DMS 273 (cell line): ENCODE measurements at regions not wholly inside any gene's neighbourhood (a gene's known extent, or its start where the extent isn't known, plus 50 kb on each side); places are given as distances from the start of the nearest gene placed in this dataset.
A peak's percentile ranks its signal among the peaks of the same experiment; 100 is the strongest.

ENCODE experiments used
- DNase-seq: peaks from one replicate; lab custom pipeline; 2025; ENCODE audit not compliant: unreplicated experiment; lab: John Stamatoyannopoulos, UW

DNA sequence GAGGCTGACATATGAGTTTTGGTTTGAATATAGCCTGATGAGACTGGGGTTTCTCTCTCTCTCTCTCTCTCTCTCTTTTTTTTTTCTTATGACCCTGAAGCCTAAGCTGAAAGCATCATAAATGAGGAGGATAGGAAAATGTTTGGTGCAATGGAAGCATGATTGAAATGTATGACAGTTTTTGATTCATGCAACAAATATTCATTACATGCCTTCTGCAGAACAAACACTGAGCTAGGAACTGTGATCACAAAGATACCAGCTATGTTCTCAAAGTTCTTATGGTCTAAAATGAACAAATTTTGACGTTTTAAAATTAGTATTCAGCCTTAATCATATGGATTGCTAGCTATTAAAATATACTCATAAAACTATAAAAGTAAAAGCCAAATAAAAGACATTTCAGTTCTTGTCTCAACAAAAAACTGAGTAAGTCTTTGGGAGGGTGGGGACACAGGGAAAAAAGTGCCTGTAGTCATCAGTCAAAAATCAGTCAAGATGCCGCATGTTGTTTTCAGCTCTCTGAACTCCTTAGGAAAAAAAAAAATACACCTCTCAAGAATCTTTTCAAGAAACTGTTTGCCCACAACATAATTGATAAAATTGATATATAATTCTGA is 57.2 kb downstream of the NKX6-1 start:
- no peak for DNase-seq

DNA sequence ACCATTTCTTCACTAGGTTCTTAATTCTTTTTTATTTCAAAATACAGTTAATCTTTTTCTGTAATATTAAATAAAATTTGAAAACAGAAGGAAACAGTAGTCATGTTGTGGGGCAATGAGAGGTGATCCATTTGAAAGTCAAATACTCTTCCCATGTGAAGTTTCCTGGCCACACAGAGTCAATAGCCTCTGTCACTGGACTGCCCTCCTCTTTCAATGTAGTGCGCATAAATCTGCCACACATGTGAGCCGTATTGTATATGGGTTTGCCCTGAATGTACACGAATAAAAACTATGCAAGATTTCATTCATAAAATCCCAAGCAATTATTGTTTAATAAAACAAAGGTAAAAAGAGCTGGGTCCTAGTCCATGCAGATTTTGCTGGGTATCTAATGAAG is 59.1 kb downstream of the NKX6-1 start:
- no peak for DNase-seq

DNA sequence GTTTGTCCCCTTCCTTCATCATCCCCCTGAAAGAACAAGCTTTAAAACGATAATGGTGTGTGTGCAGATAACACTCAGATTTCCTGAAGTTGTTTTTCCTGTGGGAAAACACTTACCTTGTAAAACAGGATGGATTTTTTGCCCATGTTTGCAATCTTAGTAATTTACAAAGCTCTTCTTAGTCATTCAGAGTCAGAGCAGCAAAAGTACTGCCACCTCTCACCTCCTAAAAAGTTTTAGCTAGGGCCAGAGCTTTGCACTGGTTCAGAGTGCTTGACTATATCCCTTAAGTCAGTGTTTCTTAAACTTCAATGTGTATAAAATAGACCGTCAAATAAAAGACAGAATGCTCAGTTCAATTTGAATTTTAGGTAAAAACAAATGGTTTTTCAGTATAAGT is 62.3 kb downstream of the NKX6-1 start:
- no peak for DNase-seq

DNA sequence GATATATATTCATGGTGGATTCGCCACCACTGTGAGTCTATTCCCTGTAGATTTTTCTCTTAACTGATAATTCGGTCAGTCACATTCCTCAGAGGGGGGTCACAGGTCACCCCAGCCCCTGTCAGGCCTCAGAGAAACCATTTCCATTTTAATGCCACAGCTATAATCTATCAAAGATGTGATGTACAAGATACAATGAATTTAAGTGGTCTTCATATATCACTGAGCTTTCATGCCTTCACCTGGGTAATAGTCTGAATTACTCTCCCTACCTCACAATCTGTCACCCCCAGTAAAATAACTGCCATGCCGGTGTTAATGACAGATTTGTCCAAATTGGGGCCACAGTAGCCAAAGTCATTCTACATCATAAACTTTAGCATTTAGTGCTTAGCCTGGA is 64.7 kb downstream of the NKX6-1 start:
- DNase-seq = no peak

DNA sequence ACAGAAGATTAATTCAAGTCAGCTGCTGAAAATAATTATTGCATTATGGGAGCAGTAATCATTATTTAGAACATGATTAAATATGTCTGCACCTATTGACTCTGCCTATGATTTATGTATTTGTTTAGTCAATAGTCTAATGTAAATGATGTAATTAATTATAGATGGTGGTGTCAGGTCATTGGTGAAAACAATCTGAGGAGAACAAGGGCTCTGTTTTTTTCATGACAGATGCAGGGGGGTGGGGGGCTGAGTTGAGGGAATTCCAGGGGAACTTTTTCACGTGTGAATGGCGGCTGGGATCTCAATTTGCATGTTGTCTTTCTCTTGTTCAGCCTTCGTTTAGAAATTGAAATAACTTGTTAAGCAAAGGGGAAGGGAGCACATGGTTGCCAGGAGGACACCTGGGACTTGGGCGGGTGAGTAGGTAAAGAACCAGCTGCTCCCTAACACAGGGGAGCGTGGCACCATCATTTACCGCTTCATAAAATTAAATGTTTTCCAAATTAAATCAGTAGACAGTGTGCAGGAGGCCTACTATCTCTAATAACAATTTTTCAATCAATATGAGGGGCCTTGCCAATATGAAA is 65.4 kb downstream of the NKX6-1 start:
- no peak for DNase-seq

DNA sequence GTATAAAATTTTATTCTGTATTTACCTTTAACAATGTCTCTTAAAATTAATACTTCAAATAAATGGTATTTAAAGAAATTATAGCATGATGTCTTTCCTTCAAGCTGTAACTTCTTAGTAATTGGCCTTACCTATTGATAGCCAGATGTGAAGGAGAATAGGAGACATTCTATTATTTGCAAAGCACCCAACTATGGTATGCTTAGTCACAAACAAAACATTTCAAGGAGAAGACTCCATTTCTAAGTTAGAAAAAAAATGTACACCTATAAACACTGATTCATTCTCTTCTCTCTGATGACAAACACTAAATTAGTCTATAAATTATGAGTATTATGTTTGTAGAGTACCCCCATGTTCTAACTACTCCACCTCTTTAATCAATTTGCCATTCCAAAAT is 66.4 kb downstream of the NKX6-1 start:
- no peak for DNase-seq

DNA sequence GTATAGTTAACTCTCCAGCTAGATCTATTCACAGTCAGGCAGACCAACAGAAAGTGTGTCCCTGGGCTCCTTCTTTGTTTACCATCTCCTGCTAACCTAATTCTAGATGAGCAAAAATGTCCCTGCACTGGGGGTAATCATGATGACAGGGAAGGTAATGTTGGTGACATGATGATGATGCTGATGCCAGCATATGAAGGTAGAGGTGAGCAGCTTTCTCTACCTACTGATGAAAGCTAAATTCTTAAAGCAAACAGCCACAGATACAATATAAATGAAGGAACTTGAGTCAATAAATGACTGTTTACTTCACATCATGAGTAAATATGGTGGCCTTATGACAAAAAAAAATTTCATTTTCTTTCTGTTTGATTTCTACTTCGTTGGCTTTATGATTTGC is 78.5 kb downstream of the NKX6-1 start:
- no peak for DNase-seq

DNA sequence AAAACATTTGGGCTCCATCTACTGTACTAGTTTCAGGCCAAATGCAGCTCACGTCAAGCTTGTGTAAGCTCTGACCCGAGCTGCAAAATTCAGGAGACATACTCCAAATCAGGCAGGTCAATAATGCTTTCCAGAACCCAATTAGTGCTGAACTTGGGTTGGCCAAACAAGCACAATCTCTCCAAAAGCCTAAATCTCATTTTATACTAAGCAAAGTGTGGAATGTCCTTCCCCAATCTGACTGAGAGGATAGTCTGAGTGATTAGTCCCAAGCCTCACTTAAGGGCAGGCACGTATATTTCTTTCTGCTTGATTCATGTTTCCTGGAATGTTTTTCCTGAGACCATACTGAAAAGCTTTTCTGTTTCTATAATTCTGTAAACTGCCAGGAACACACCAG is 79.9 kb downstream of the NKX6-1 start:
- DNase-seq = no peak

DNA sequence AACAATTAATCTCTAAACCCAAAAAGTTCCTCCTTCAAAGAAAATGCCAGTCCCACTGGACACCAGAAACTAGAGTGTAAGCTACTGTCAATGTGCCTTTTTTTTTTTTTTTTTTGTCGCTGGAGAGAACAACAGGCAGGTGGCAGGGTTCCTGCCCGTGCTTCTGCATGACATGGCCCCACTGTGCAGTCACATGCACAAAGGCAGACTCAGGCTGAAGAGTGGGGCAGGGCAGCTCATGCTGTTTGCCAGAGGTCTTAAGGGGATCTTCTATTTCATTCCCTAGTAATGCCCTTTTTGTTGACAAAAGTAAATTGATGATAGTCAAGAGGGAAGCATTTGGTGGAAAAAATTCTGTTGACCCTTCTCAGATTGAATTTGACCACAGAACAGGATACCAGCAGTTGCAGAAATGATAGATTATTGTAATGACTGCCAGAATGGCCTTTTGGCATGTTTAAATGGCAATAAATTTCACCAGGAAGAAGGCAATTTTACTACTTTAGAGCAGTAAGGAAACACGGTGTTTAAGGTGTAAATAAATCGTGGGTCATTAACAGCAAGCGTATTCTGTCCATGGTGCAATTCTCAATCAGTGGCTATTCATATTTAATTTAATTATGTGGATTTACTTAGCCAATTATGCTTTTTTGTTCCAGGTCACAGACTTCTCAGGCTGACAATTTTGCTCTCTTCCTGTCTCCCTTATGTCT is 80.9 kb downstream of the NKX6-1 start:
- no peak for DNase-seq

DNA sequence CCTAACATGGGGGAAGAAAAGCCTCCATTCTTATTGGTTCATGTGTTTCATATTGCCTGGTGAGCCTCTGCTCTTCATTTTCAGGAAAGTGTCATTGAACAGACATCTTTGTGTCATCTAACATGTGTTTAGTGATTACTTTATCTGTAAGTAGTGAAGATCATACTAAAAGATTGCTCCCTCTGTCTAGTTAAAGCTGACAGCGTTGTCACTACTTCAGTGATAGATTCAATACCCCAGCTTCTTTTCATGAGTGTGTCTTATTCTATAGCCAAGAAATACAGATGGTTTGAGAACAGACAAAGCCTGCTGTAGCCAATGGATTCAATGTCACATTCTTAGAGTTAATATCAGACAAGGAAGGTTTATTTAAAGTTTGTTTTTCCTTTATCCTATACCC is 85.1 kb downstream of the NKX6-1 start:
- no peak for DNase-seq

DNA sequence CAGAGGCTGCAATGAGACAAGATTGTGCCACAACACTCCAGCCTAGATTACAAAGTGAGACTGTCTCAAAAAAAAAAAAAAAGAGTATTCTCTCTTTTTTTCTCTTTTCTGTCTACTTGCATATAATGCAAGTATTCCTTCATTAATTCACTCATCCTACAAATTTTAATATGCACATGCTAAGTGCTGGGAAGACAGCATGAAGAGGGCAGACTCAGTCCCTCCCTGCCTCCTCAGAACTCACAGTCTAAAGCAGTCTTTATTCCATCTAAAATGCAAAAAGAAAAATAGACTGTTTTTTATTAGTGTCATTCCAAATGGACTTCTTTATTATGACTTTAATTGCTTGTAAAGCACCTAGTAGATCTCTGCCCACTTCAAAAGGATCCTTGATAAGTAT is 85.6 kb downstream of the NKX6-1 start:
- no peak for DNase-seq

DNA sequence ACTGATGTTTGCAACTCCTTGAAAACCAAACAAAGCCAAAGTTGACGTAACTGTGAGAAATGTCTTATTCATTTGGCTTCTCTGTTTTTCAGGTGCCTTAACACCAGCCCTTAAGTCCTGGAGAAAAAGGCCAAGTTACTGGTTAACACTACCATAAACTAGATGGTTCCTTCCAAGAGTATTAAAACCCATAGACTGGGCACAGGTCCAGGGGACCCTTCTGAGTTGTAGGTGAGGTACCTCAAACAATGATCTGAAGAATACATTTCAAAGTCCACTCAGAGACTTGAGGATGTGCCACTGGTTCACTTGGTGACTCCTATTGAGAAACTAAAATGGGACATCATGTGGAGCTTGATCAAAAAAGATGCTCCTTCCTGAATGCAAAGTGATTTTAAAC is 87.0 kb downstream of the NKX6-1 start:
- DNase-seq = no peak

DNA sequence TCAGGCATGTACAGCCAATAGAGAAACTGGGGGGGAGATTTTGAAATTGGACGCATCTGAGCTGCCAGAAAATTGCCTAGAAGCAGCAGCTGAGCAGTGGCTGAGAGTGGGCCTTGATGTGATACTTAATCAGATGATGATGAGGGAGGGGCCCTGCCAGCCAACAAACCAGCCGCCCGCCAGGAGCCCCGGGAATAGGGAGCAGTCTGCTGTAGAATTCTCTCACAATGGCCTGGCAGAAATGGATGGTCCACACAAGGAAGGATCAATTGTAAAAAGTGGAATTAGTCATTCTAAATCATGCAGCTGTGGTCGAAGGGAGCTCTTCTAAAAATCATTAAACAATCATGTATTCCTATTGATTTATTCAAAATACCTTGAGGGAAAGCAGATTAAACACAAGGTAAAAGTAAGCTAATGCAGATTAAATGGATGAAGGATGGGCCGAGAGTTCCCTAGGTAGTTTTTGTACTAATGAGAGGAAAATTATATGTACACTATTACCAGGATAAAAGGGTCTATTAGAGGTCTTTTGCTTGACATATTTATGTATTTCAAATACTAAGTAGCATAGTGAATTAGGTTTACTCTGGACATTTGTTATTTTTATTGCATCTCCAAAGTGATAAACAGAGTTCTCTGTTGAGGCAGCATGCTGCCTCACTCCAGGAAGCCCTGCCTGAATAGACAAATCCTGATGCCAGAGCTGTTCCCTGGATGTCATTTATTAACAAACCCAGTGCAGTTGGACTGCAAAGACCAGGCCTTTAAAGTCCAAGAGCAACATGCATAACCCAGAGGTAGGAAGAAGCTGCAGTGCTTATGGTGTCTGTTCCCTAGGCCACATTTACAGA is 91.3 kb downstream of the NKX6-1 start:
- DNase-seq = no peak

DNA sequence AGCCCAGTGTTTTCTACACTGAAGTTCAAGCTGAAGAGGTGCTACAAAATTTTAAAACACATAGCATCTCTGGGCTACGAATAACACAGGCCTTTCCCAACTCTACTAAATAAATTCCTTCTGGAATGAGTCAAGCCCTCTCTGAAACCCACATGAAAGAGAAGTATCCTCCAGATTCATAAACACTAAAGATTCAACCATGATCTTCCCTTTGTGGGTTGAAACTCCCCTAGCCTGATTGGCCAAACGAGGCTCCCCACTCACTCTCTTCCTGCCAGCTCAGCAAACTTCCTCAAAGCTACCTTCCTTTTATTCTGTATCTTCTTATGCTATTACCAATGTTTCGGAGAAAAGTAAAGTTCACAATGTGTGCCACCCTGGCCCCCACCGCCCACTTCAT is 95.4 kb downstream of the NKX6-1 start:
- no peak for DNase-seq

DNA sequence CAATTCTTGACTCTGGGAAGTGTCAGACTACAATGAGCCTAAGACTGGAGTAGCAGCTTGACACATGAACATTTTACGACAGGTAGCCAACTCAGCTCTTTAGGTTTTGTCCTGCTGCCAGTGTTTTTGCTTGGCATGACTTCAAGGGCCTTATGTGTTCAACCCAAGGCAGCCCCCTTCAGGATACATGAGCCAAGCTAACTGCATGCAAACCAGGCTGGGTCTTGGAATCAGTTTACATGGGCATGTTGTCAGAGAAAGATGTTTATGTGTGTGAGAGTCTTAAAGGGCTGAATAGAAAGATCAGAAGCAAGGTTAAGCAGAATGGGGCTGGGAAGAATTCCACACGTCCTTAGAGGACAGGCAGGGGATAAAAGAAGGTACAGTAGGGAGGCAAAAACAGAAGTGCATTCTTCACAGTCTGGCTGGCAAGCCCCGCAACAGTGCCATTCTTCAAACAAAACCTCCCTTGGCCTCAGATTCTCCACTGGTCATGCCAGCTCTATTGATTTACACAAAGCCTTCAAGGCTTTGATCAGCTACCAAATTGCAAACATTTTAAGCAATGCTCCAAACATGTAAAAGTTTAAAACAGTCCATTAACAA is 97.3 kb downstream of the NKX6-1 start:
- DNase-seq = peak; percentile 93

DNA sequence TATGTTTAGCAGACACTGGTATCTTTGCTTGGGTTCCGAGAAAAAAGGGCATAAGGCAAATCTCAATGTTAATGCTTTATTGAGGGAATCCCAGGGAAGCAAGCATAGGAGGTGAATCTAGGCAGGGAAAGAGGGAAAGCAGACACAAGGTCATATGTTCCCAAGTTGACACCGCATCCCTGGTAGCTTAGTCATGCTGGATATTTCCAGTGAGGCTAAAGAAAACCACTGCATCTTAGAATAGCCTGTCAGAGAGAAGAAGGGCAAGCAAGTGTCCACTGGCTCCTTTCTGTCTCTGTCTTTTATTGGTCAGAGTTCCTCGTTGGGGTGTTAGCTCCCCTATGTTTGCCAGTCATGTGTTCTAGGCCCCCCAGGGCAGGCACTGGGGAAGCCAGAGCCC is 104.7 kb downstream of the NKX6-1 start:
- no peak for DNase-seq

DNA sequence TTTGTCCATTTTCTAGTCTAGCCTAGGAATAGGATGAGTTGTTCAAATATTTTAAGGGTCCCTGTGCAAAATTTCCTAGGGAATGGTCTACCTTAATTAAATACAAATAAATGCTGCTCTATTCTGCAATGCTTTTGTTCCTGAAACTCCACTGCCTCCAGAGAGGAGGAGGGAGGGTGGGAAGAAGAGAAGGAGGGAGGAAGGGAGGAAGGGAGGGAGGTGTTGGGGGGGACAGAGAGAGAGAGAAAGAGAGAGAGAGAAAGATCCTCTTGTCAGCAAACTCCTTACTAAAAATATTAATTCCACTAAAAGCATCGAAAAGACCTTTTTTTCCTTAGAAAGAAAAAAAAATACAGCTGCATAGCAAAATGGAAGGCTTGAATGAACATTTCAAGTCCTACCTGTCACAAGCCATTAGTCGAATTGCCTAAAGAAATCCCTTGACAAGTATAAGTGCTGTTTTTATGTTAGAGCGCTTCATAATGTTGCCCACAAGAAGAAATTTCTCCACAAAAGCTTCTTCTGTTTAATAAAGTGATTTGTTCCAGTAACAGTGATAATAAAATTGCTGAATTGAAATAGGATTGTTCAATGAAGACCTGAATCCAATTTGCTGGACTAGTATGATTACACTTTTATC is 106.0 kb downstream of the NKX6-1 start:
- DNase-seq = no peak

DNA sequence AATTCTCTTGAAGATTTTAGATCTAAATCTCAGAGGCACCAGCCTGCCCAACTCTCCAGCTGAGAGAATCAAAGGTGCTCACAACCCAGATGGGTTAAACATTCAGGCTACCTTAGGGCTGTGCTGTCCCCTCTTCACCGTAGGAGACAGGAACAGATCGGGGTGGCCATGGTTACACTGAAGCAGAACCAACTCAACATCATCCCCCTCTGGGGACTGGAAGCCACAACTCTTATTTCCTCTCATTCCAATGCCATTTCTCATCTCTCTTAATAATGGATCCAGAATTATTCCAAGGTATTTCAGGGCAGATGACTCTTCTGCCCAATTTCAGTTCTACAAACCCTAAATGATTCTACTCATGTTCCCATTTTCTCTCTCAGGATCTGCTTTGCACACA is 109.7 kb downstream of the NKX6-1 start:
- DNase-seq = no peak

DNA sequence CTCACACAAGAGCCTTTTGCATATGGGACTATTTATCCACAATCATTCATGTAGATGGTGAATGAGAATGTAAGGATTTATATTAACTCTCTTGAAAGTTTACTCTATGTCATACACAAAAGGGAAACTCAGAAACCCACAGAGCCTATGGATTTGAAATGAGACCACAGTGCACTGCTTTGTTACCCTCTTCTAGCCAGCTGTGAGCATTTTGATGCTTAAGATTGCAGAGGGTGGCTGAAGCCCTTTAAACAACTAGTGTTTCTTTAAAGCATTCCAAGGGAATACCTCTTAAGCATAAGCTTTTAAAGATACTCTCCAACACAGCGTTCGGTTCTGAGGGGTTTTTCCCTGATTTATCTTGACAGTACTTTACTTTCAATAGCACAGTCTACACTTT is 113.9 kb downstream of the NKX6-1 start:
- DNase-seq = no peak

DNA sequence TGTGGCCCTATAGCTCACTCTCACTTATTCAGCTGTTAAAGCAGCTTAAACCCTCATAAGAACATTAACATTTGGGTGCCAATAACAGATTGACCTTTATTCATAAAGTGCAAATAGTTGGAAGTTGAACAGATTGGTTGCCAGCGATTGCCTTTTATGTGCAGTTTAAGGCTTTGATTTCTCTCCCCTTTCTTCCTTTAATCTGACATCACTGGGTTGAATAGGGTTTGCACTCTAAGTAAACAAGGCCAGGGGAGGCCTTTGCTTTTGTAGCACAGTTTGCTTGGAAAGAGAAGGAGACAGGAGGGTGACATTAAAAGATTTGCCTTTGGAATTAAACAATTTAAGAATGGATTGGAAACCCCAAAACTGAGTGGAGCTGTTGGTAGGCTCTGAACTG is 114.3 kb downstream of the NKX6-1 start:
- no peak for DNase-seq

DNA sequence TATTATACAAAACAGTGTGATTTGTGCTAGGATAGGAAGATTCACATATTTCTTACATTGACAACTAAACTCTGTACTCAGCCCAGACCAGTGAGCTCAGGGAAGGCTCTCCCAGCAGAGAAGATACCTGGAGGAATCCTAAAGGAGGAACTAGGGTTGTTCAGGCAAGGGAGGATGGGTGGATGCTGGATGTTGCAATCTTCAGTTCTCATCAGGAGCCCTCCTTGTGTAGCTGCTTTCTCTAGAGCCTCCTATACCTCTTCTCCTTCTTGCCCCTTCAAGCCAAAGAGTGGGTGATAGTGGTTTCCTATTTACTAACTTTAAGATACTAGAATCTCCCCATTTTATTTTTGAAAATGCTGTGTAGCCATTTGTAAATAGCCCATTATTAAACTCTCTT is 117.3 kb downstream of the NKX6-1 start:
- no peak for DNase-seq
